GM21529 (cell line): ENCODE measurements at regions not wholly inside any gene's neighbourhood (a gene's known extent, or its start where the extent isn't known, plus 50 kb on each side); places are given as distances from the start of the nearest gene placed in this dataset.

Experiments used
- ATAC-seq: cut with Tn5 transposase; IDR thresholded peaks from one replicate; pipeline ENCODE4 v1.9.1; 2021; ENCODE audit not compliant: unreplicated experiment

DNA sequence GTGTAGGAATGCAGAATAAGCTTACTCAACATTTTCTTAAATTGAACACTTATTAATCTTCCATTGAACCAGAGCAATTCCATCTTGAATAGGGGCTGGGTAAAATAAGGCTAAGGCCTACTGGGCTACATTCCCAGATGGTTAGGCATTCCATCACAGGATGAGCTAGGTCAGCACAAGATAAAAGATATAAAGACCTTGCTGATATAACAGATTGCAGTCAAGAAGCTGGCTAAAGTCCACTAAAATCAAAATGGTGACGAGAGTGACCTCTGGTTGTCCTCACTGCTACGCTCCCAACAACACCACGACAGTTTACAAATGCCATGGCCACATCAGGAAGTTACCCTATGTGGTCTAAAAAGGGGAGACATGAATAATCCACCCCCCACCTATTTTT lies 156.1 kb downstream of the NXNL2 start:
- ATAC-seq: no peak

DNA sequence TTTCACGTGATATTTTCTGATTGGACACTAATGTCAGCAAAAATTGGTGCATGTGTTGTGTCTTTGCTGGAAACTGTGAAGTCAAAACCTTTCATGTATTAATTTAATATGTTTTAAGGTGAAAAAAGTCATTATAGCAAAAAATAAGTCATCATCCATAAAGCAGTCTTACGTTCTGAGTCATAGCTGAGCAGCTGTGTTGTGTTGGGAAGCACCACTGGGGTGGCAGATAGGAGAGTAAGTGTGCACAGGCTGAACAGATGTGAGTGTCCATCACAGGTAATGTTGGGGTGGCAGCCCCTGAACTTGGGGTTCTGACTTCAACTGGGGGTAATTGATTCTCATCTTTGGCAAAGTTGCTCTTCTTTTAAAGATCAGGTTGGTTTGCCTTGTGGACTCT lies 156.8 kb downstream of the NXNL2 start:
- ATAC-seq: no peak

GRCh38 chr9:88692827-88693226 lies 157.8 kb downstream of the NXNL2 start:
- ATAC-seq: no peak

DNA sequence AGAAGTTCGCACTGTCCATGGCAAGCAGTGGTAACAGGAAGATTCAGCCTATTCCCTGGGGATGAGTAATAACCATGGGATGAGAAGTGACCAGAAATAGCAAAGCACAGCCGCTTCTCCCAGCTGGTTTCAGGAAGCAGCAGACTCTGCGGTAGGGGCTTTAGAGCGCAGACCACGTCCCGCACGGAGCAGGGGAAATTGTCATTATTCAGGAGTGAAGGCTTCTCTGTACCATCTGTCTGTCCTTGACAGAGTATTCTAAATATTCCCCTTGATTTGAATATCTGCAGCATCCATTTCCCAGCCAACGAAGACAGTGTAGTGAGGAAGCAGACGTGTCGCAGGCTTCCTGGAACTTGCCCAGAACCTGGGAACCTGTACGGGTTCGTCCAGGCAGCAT lies 159.6 kb downstream of the NXNL2 start:
- ATAC-seq: no peak

DNA sequence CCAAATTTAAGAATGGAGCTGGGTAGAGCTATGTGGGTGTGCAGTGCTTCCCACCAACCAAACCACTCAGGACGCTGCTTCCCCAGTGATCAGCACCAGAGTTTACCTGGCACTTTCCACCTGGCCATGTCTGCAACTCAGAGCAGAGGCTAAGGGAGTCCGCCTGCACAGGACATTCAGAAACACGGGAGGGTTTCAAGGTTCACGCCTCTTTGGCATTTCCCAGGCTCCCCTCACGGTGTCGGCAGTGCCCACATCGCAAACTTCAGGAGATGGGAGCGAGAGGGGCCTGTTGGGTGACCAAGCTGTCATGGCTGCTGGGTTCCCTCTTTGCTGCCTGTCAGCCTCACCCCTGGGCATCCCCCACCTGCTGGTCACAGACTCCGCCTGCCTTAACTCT lies 161.5 kb downstream of the NXNL2 start:
- ATAC-seq: no peak

DNA sequence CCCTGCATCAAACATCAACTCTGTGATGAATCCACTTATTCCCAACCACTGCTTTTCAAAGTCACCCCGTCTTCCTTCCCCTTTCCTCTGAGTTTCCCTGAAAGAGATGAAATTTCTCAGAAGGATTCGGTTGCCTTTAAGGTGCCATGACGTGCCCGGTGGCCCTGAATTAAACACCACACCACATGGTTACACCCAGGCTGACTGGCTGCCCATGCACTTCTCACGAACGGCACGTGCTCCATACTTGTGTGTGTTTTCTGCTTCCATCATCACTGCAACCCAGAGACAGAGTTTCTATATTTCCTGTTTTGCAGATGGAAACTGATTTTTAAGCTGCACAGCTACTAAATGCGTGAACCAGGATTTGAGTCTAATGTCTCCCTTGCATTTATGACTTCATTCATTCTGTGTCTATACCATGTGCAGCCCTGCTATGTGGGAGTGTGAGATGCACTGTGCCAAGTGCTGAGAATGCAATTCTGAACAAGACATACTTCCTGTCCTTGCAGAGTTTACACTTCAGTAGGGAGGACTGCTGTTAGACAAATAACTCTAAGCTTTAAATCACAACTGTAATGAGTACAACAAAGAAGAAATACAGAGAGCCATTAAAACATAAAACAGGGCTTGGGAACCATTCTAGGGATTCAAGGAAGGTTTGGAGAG lies 162.9 kb downstream of the NXNL2 start:
- ATAC-seq: no peak

- ATAC-seq: no peak
These were observed 168.0 kb downstream of the NXNL2 start for GRCh38 chr9:88702985-88703384.

DNA sequence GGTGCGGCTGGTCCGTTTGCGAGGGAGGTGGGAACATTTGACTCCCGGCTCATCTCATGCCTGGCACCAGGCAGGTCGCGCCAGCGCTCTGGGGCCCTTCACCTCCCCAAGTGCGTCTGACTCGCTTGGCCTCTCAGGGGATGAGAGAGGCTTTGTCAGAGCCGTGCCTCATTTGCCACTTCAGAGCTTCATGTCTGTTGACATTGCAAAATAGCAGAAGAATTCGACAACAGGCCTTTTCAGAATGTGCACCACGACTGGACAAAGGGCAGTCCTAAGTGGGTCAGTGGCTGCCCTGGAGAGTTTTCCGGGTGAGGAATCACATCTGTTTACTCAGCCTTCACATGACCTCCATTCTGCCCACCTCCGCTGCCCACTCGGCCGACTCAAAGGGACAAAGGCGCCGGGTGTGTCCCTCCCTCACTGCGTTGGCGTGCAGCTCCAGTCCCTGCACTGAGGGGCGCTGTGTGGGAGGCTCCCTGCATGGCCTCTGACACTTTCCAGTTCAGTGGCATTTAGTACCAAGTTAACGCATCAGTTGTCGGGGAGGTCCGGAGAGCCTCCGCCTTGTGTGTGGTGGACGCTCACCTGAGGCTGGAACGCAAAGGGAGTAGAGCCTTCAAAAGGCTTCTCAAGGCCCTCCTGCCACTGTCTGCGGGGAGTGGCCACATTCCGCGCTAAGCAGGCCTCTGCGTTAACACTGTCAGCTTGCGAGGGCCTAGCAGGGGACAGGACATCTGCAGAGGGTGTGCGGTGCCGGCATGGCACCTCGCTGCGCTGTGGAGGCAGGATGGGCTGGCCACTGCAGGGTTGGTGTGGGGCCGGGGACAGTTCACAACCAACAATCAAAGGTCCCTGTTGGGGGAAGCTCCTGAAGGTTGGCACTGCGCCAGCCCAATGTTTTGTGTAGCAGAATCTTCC lies 171.5 kb downstream of the NXNL2 start:
- no peak for ATAC-seq

GRCh38 chr9:88710449-88710848 lies 175.5 kb downstream of the NXNL2 start:
- ATAC-seq: no peak

GRCh38 chr9:88711719-88712118 lies 176.7 kb downstream of the NXNL2 start:
- ATAC-seq: no peak

DNA sequence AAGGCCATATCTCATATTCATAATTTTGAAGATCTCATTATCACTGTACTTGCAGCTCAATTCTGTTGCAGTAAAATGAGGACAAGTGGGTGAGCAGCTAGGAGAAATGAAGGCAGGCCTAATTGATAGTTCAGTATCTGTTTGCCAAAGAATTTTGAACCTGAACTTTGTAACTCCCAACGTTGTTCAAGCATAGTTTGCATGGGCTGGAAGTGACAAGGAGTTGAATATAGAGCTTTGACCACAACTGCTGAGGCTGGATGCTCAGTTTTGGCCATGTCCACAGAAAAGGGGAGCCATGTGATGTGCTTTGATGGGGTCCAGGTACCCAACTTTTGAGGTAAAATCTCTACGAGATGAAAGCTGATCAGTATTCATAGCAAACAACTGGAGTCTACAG lies 177.5 kb downstream of the NXNL2 start:
- ATAC-seq: no peak

- no peak for ATAC-seq
These were observed 178.0 kb downstream of the NXNL2 start for GRCh38 chr9:88713010-88713409.

GRCh38 chr9:88716596-88717290 lies 181.8 kb downstream of the NXNL2 start:
- no peak for ATAC-seq

GRCh38 chr9:88721025-88721424 lies 186.0 kb downstream of the NXNL2 start:
- ATAC-seq: no peak

GRCh38 chr9:88721495-88722279 lies 186.7 kb downstream of the NXNL2 start:
- no peak for ATAC-seq

- no peak for ATAC-seq
These were observed 187.8 kb downstream of the NXNL2 start for GRCh38 chr9:88722753-88723152.

GRCh38 chr9:88723751-88724150 lies 188.8 kb downstream of the NXNL2 start:
- no peak for ATAC-seq

DNA sequence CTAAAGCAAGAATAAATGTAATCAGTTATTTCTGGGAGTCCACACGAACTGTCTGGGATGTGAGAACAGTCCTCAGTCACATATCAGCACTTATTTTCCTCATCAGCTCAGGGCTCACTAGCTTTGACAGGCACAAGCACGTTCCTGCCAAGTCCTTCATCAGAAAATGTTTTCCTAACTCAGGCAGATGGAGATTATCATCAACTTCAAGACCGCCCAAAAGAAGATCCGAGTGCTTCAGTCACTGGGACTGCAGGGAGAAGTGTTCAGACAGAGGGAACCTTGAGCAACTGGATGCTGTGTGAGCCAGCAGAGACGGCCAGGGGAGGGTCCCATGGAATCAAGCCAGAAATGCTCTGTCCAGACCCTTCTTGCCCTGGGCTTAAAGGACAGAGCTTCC lies 189.4 kb downstream of the NXNL2 start:
- no peak for ATAC-seq

- ATAC-seq: no peak
These were observed 190.5 kb downstream of the NXNL2 start for GRCh38 chr9:88725300-88726019.

DNA sequence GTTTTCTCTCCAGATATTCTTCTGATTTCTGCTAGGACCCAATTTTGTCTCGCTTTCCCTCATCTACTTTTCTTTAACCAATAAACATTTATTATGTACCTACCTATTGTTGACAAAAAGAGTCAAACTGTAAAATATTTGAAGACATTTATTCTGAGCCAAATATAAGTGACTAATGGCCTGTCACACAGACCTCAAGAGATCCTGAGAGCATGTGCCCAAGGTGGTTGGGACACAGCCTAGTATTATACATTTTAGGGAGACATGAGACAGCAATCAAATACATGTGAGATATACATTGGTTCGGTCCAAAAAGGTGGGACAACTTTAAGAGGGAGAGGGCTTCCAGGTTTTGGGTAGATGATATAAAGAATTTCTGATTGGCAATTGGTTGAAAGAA lies 191.8 kb downstream of the NXNL2 start:
- no peak for ATAC-seq
